Heart right ventricle (tissue), 16 donors: ENCODE measurements at regions not wholly inside any gene's neighbourhood (a gene's known extent, or its start where the extent isn't known, plus 50 kb on each side); places are given as distances from the start of the nearest gene placed in this dataset.

Experiments
- ATAC-seq, 8 donors: fragments of 200-7000 bp; cut with Tn5 transposase; one replicate each; pipeline ENCODE4 v1.9.1; 2020; ENCODE audit warnings: mild to moderate bottlenecking in 8 of 8, moderate library complexity in 8 of 8, moderate number of reproducible peaks in 1 of 8
- DNase-seq, 2 donors: peaks; one replicate each; pipeline ENCODE4 v3.0.0-alpha.2; 2020
- H3K27ac ChIP-seq, 10 donors: fragments of 200-600 bp; sonication (generic) in 2 of 10; one replicate each; pipeline versions ENCODE4 v1.5.0 to v1.8.0; 2020 to 2022; ENCODE audit warnings: mild to moderate bottlenecking in 3 of 10
- H3K27me3 ChIP-seq, 7 donors: fragments of 200-600 bp; one replicate each; pipeline ENCODE4 v1.8.0; 2021 to 2022; ENCODE audit warnings: mild to moderate bottlenecking in 2 of 7
- H3K36me3 ChIP-seq, 9 donors: fragments of 200-600 bp; sonication (generic) in 1 of 9; one replicate each; pipeline versions ENCODE4 v1.5.0 to v1.8.0; 2020 to 2022; ENCODE audit warnings: mild to moderate bottlenecking in 2 of 9
- H3K4me1 ChIP-seq, 9 donors: fragments of 200-600 bp; sonication (generic) in 1 of 9; one replicate each; pipeline versions ENCODE4 v1.5.0 to v1.8.0; 2020 to 2022; ENCODE audit warnings: mild to moderate bottlenecking in 4 of 9
- H3K4me3 ChIP-seq, 10 donors: fragments of 200-600 bp; sonication (generic) in 2 of 10; one replicate each; pipeline versions ENCODE4 v1.5.0 to v1.8.0; 2020 to 2022; ENCODE audit warnings: mild to moderate bottlenecking in 7 of 10, moderate library complexity in 2 of 10
- H3K9me3 ChIP-seq, 11 donors: fragments of 200-600 bp in 10 of 11; sonication (generic) in 2 of 11; one replicate each; pipeline versions ENCODE4 v1.5.0 to v1.8.0; 2013 to 2022; ENCODE audit warnings: mild to moderate bottlenecking in 2 of 11, control low read depth in 1 of 11, moderate library complexity in 1 of 11
- WGBS, 2 donors: extraction: QIAGEN DNeasy Blood & Tissue Kit; methylation state at CpG; one replicate each; pipeline ENCODE4 v1.1.7; 2013; ENCODE audit warnings: inconsistent platforms in 1 of 2; 5-methylcytosine and 5-hydroxymethylcytosine counted together
- intact Hi-C, 10 donors: fragments of 100-400 bp; cut with DNase I; formaldehyde crosslinking; loops; one replicate each; pipeline versions ENCODE4 v1.11.1 to v1.14.2; 2022
- TF ChIP-seq, protein P1 (sequence below), 9 donors: fragments of 200-600 bp; sonication (generic) in 2 of 9; IDR thresholded peaks; one replicate each; pipeline versions ENCODE4 v1.5.0 to v1.8.0; 2021 to 2022; ENCODE audit warnings: antibody characterized with exemption in 9 of 9, mild to moderate bottlenecking in 5 of 9, moderate library complexity in 1 of 9
- donor health status: Arrhythmogenic right ventricular cardiomyopathy.
- donor health status: ischemic (EF 13 %, LVEDD 7.1; RV severe dilation, severe dysfunction).
- donor health status: healthy with polysubstance abuse.
- donor health status: DM: no; HTN: yes; CAD: no.
- donor health status: DM: no; HTN: no; CAD: no.
- donor health status: ischemic (EF 25% LVEDD 6.9; RV normal size, moderate dysfunction).
- donor health status: ischemic (EF 25% LVEDD 5.7; RV mildly dilated, moderate dysfunction).
- donor health status: healthy.
- donor health status: DM: yes; HTN: yes; CAD: no.
- donor health status: Ischemic cardiomyopathy.
- donor health status: ischemic (EF 35%, LVEDD 5.7; RV mildly dilated, moderate dysfunction).
- donor health status: nonischemic (EF 11% LVEDD 7.7; RV severe dilation, severe dysfunction).
- donor health status: DM: yes; HTN: yes; CAD: no.
- donor health status: PGD.
- donor health status: ischemic (EF 29% LVEDD 5.4; RV normal size, mild dysfunction).
- donor health status: nonischemic (EF 23%, LVEDD 6.1; RV moderate dilation, normal function).

DNA sequence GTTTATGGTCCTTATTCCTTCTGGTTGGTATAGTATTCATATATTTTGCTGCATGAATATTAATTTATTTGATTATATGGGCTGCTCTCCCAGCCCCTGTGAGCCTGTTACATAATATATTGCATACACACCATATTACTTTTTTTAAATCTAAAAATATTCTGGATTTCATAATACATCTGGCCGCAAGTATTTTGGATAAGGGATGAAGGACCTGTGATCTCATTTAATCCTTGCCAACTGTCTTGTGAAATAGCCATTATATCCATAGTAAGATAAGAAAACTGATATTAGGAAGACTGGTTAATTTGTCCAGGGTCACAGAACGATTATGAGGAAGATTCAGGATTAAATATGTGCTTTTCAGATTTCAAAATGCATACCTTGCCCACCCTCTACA lies 433.6 kb downstream of the LPIN1 start:
- Histone ChIP-seq H3K9me3 (no peaks in the 10 kb centered on the region), H3K4me1 (peaks cover 3 to 32% (median 25%) of the 10 kb centered on the region in 9 donors), H3K27ac (no peak overlapping the region), H3K4me3 (no peak overlapping the region), H3K36me3 (no peaks in the 10 kb centered on the region), H3K27me3 (peaks cover 0 to 5% (median 0%) of the 10 kb centered on the region in 7 donors)
- ATAC-seq (no peak), DNase-seq (no peak)
- TF ChIP-seq, protein P1, sequence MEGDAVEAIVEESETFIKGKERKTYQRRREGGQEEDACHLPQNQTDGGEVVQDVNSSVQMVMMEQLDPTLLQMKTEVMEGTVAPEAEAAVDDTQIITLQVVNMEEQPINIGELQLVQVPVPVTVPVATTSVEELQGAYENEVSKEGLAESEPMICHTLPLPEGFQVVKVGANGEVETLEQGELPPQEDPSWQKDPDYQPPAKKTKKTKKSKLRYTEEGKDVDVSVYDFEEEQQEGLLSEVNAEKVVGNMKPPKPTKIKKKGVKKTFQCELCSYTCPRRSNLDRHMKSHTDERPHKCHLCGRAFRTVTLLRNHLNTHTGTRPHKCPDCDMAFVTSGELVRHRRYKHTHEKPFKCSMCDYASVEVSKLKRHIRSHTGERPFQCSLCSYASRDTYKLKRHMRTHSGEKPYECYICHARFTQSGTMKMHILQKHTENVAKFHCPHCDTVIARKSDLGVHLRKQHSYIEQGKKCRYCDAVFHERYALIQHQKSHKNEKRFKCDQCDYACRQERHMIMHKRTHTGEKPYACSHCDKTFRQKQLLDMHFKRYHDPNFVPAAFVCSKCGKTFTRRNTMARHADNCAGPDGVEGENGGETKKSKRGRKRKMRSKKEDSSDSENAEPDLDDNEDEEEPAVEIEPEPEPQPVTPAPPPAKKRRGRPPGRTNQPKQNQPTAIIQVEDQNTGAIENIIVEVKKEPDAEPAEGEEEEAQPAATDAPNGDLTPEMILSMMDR (IDR thresholded peaks at IDR 0.05) = no peak
- intact Hi-C loops = no loop called here
- WGBS, 2 donors = 64 to 80% methylated on average over 2 of the region's 2 CpGs

DNA sequence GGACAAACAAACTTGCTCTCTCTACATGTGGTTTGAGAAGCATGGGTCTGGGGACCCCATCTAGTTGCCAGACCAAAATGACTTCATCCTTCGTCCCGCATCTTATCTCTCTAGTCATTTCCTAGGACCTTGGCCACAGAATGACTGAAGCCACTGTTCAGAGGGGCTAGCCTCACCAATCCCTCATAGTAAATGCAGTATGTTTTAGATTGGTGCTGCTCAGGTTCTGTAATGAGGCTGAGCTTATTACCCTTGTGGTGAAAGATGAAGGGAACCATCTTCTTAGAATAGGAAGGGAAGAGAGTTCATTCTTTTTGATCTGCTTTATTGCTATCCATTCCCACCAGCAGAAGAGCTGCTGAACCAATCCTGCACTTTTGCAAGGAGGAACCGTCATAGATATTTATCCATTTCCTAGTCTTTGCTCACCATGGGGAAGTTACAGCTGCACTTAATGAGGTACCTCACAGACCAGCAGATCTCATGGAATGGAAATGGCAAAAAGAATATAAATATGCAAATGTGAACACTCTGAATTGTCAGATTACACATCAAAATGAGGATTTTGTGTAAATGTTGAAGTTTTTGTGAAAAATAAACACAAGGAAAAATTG lies 436.7 kb downstream of the LPIN1 start:
- Histone ChIP-seq H3K4me1 (peaks cover 0 to 11% (median 7%) of the 10 kb centered on the region in 9 donors), H3K36me3 (no peaks in the 10 kb centered on the region), H3K27ac (no peak overlapping the region), H3K27me3 (peaks cover 0 to 5% (median 0%) of the 10 kb centered on the region in 7 donors), H3K4me3 (no peak overlapping the region), H3K9me3 (no peaks in the 10 kb centered on the region)
- ATAC-seq (no peak), DNase-seq (no peak)
- TF ChIP-seq, protein P1 (IDR thresholded peaks at IDR 0.05) = no peak
- intact Hi-C loops = no loop called here
- 84 to 90% methylated on average over 3 of the region's 3 CpGs for WGBS, 2 donors

DNA sequence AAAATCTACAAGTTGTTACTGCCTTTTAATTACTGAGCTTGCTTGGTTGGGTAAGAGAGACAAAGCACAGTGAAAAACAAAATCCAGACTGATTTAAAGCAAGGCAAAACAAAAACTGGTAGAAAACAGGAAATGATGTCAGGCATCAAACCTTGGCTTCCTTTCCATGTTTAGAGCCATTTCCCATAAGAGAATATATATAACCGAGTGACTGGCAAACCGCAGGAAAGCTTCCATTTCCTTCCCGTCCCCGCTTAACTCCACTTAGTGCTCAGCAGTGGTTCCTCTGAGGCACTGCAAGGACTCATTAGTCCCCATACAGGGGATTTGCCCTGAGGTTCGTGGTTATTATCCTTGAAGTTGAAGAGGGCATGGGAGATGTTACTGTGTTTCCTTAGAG lies 446.3 kb downstream of the LPIN1 start:
- peak overlapping the region in 8 of 10 donors; percentile 17 to 75 (median 68) for H3K27ac ChIP-seq
- H3K4me1 ChIP-seq = peaks cover 0 to 22% (median 8%) of the 10 kb centered on the region in 9 donors
- ATAC-seq = peak in 7 of 8 donors; percentile 58 to 89 (median 79)
- H3K9me3 ChIP-seq = peaks cover 0 to 9% (median 5%) of the 10 kb centered on the region in 11 donors
- no peak overlapping the region for H3K4me3 ChIP-seq
- H3K36me3 ChIP-seq = no peaks in the 10 kb centered on the region
- intact Hi-C loops = loop anchor here in 2 of 10 donors (2.0 to 10.0 kb wide), 2 partner anchors 16 to 122 kb away; no protein-coding TSS in a partner anchor
- DNase-seq = peak in 1 of 2 donors; percentile 40
- TF ChIP-seq, protein P1 (IDR thresholded peaks at IDR 0.05) = no peak
- H3K27me3 ChIP-seq = no peaks in the 10 kb centered on the region
- WGBS, 2 donors = 48 to 58% methylated on average over 5 of the region's 5 CpGs

DNA sequence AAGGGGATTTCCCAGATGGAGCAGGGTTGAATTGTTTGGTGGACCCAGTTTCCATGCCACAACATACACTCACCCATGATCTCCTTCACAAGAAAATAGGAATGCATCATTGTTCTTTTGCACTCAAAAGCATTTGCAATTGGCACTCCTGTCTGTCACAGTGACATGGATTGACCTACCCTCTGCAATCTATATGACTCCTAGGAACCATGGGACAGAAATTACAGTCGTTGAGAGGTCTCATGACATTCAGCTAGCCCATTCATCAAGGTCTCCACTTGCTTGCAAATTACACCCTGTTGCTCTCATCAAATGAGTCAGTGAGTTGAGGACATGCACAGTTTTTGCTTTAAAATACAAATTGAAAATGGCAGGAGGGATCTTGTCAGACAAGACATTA lies 448.5 kb downstream of the LPIN1 start:
- intact Hi-C loops = loop anchor here in 1 of 10 donors (10.0 kb wide), 1 partner anchor 120 kb away; no protein-coding TSS in a partner anchor
- Histone ChIP-seq H3K27me3 (no peaks in the 10 kb centered on the region), H3K9me3 (peaks cover 0 to 9% (median 5%) of the 10 kb centered on the region in 11 donors), H3K4me3 (no peak overlapping the region), H3K36me3 (no peaks in the 10 kb centered on the region), H3K4me1 (peaks cover 0 to 30% (median 10%) of the 10 kb centered on the region in 9 donors), H3K27ac (no peak overlapping the region)
- 81 to 84% methylated on average over 1 of the region's 1 CpG for WGBS, 2 donors
- DNase-seq (no peak), ATAC-seq (no peak)
- TF ChIP-seq, protein P1 (IDR thresholded peaks at IDR 0.05) = no peak
